ENCODE measurements at regions not wholly inside any gene's neighbourhood (a gene's known extent, or its start where the extent isn't known, plus 50 kb on each side); places are given as distances from the start of the nearest gene placed in this dataset.

GRCh38 chr18:51603111-51603510 is 405.6 kb upstream of the MEX3C start:
- no peak for DNase-seq

DNA sequence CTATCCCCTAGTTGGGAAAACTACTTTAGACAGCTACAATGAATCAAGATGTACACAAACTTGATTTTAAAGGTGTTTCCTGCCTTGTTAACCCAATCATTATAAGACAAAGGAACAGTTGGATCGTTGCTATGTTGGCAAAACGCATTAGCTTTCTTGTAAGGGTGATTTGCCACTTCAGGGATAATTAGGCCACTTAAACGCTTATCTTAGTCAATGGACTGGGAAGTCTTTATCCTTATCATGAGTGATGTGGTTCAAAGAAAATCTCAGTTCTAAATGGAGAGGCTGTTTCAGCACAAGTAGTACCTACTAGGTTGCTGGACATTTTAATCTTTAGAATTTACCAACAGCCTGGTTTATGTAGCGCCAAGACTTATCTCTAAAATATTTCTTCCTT is 406.1 kb upstream of the MEX3C start:
- DNase-seq = peak in 1 of 2 experiments; percentile 32

GRCh38 chr18:51610481-51610880 is 413.0 kb upstream of the MEX3C start:
- DNase-seq = no peak

DNA sequence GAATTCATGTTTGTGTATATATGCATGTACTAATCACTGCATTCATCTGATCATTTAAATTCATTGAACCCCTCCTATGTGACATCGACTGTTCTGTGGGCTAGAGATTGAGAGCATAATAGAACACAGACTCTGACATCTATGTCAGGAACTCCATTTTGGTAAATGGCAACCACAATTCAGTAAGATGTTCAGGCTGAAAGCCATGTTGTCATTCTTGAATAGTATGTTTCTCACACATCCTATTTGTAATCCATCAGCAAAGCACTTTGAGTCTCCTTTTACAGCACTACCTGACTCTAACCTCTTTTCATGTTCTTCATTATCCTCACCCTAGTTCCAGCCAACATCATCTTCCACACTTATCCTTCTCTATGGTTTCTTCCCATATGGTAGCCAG is 413.8 kb upstream of the MEX3C start:
- no peak for DNase-seq

- DNase-seq = no peak
These were observed 416.6 kb upstream of the MEX3C start for GRCh38 chr18:51614033-51614432.

GRCh38 chr18:51614967-51615571 is 417.6 kb upstream of the MEX3C start:
- peak; percentile 32 to 71 for DNase-seq

GRCh38 chr18:51617167-51617566 is 419.7 kb upstream of the MEX3C start:
- DNase-seq = no peak

- DNase-seq = no peak
These were observed 420.2 kb upstream of the MEX3C start for GRCh38 chr18:51617572-51618260.

DNA sequence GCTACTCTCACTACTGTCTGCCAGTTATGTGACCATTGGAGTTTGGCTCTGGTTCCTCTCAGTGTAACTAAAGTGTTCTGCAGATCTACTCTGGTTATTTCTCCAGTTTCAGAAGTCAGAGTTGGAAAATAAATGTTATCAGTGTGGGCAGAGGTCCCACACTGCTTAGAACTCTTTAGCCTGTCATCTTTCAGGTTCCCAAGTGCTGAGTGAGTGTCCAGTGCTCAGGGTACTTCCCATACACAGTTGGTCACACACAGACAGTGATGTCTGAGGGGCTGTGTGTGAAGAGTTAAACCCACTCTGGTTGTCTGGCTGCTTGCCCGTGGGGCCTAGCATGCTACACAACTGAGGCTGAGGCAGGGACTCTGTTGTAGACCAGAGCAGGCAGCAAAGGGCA is 421.8 kb upstream of the MEX3C start:
- DNase-seq = no peak

DNA sequence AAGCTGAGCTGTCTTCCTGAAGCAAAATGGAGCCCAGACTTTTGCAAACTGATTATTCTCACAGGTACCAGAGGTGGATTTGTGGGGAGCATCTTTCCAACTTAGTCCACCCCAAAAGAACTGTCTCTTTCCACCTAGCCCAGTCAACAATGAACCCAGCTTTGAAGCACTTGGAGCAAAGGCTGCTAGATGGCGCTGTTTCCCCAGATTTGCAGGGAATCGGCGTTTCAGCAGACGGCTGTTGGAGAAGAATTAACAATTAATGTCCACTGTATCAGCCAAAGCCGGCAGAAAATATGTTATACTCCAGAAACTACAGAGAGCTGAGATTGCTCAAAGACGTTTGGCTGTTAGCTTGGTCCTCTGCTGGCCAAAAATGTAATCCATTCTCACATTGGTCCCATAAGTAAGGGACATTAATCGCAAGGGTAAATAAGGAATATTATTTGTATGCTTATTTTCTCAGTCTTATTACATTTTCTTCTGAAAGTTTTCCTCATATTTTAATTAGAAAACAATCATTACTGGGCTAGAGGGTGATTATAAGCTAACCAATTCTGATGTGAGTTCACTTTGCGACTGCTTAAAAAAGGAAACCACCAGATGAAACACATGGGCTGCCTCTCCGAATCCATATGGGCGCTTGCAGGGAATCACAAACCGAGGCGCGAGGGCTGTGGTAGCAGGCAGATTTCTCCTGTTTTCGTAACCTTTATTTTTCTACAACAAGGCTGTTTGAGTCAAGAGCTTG is 423.8 kb upstream of the MEX3C start:
- DNase-seq = peak; percentile 54 to 59

- DNase-seq = no peak
These were observed 424.3 kb upstream of the MEX3C start for GRCh38 chr18:51621864-51622160.

GRCh38 chr18:51622702-51623101 is 425.2 kb upstream of the MEX3C start:
- DNase-seq = peak; percentile 39 to 80

DNA sequence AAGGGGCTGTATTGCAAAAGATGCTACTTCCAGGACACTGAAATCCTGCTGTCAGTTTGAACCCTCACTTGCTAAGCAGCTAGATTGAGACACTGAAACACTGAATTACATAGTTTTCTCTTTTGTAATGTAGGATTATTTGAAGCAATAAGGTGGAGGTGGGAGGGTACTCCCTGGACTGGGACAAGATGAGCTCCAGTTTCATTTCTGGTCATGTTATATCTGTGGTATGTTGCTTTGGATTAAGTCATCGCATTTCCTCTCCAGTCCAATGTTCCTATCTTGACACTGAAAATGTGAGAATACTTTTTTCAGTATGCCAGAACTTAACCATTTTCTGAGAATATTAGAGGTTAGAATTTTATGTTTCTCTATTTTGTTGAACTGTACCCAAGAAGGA is 426.2 kb upstream of the MEX3C start:
- DNase-seq = no peak

GRCh38 chr18:51630706-51631105 is 433.2 kb upstream of the MEX3C start:
- no peak for DNase-seq

DNA sequence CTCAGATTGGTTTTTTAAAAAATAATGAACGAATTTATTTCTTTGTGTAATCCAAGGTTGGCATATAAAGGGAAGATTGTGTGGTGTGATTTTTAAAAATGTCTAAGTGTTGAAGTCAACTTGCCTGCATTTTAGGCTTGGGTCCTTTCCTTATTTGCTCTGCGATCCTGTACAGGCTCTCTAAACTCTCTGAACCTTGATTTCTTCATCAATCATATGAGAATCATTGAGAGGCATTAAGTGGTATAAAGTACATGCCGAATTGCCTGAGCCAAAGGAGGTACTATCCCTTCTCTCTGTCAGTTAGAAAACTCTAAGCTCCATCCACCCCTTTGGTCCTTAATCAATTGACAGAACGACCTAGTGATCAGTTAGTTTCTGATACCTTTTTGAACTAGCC is 440.4 kb upstream of the MEX3C start:
- no peak for DNase-seq

DNA sequence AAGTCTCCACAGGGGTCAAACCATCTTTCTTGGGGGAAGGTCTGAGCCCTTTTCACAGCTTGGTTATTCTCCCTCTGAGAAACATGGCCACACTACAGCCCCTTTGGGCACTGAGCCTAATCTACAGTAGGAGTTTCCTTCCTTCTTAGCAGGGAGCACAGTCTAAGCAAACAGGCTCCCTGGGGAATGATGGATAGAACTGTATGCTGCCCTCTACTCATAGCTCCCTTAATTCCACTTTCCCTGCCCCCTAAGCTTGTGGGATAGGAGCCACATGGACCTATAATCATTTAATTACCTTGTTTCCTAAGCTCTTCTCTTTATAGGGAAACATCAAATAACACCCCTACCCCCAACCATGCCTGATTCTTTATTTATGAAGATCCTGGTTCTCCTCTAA is 442.1 kb upstream of the MEX3C start:
- peak in 1 of 2 experiments; percentile 28 for DNase-seq

- DNase-seq = no peak
These were observed 446.0 kb upstream of the MEX3C start for GRCh38 chr18:51643483-51643882.

DNA sequence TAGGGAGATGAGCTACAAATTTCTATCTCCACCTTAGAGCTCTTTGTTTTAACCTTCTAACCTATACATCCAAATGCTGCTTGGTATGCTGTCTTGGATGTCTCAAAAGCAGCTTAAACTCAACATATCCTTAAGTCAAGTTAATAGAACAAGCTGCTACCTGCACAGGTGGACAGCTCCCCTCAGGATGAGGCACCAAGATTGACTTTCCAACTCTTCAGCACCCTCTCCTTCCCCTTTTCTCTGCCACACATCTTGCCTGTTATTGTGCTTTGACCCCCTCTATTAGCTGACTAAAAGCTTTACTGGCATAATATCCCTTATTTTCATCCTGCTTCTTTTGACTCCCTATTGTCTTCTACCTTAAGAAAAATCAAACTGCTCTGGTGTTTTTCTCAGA is 448.1 kb upstream of the MEX3C start:
- DNase-seq = no peak

DNA sequence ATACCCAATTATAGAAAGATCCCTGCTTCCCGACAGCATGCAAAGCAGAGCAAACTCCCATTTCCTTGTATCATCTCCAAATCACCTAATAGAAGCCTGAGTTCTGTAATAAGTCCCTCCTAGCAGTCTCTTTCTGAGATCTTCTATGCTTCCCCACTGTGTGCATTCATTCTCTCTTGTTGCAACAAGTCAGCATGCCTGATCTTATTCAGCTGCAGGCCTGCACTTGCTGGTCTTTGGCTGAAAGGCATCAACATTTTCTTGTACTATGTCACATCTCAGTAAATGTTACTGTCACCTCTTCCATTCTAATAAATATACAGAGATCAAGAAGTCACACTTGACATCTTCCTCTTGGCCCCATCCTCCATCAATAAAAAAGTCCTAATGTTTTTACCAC is 449.9 kb upstream of the MEX3C start:
- DNase-seq = no peak

DNA sequence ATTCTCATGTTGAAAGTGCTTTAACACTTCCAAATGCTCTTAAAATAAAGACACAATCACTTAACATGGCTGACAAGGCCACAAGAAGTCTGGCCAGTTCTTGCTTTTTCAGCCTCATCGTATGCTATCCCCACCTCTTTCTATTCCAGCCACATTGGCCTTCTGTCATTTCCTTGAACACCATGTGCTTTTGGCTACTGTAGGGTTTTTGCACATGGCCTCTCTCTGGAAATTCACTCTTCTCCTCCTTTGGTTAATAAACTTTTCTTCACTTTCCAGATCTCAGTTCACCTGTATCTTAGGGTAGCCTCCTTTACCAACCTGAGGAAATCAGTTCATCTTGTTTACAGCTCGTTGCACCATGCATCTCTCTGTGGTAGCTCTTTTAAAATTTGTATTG is 450.5 kb upstream of the MEX3C start:
- no peak for DNase-seq

GRCh38 chr18:51649796-51650195 is 452.3 kb upstream of the MEX3C start:
- DNase-seq = no peak

- no peak for DNase-seq
These were observed 454.3 kb upstream of the MEX3C start for GRCh38 chr18:51651761-51652160.

DNA sequence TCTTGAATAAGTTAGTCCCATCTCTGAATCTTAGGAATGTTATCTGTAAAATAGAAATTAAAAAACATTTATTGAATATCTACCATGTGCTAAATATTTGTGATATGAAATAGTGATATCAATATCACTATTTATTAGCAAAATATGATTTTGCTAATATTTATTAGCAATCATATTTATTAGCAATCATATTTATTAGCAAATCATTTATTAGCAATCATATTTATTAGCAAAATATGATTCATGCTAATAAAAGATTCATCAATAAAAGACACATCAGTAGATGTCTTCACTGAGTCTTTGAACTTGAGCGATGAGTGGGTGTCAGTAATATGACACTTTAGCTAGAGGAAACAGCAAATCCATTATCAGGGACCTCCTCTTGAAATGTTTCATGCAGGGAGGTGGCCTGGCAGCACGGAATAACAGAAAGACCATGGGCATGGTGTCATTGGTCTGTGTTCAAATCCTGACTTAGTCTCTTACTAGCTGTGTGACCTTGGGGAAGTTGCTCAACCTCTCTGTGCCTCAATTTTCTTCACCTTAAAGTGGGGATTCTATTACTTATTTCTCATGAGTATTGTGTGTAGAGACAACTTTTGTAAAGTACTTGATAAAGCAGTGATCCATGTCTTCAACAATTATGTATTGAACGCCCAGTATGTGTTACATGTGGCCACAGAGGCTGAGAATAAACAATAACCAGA is 456.2 kb upstream of the MEX3C start:
- no peak for DNase-seq
